SK-N-SH treated with all-trans-retinoic acid at 6 μM for 48 hours (cell line): ENCODE measurements at regions not wholly inside any gene's neighbourhood (a gene's known extent, or its start where the extent isn't known, plus 50 kb on each side); places are given as distances from the start of the nearest gene placed in this dataset.

ENCODE experiments used
- ATAC-seq: fragments of 200-7000 bp; cut with Tn5 transposase; 3 replicates; pipeline ENCODE4 v1.9.1; 2020; ENCODE audit warnings: mild to moderate bottlenecking, moderate library complexity
- ARNTL ChIP-seq: fragments of 450-650 bp; formaldehyde crosslinking; IDR thresholded peaks from 2 replicates; pipeline ENCODE4 v1.5.0; 2020; ENCODE audit warnings: low read depth, mild to moderate bottlenecking, moderate library complexity, borderline replicate concordance
- BACH2 ChIP-seq: fragments of 250-450 bp; sonication (Bioruptor Pico); IDR thresholded peaks from 2 replicates; pipeline ENCODE4 v1.9.0; 2021; ENCODE audit warnings: mild to moderate bottlenecking, borderline replicate concordance
- CSDC2 ChIP-seq: fragments of 250-450 bp; sonication (Bioruptor Pico); IDR thresholded peaks from 2 replicates; pipeline ENCODE4 v1.5.0; 2020; ENCODE audit warnings: mild to moderate bottlenecking, moderate library complexity
- ESRRG ChIP-seq: fragments of 250-450 bp; sonication (Bioruptor Pico); IDR thresholded peaks from 2 replicates; pipeline ENCODE4 v1.6.1; 2021; ENCODE audit warnings: mild to moderate bottlenecking
- GLIS3 ChIP-seq: fragments of 250-450 bp; sonication (Bioruptor Pico); IDR thresholded peaks from 2 replicates; pipeline ENCODE4 v1.5.0; 2020; ENCODE audit warnings: mild to moderate bottlenecking, moderate library complexity
- ISL1 ChIP-seq: fragments of 250-450 bp; sonication (Bioruptor Pico); IDR thresholded peaks from 2 replicates; pipeline ENCODE4 v2.1.2; 2022; ENCODE audit warnings: mild to moderate bottlenecking, moderate library complexity
- OSR1 ChIP-seq: fragments of 250-450 bp; sonication (Bioruptor Pico); IDR thresholded peaks from 2 replicates; pipeline ENCODE4 v1.8.0; 2022; ENCODE audit warnings: moderate library complexity, mild to moderate bottlenecking, inconsistent platforms
- PPARA ChIP-seq: fragments of 250-450 bp; sonication (Bioruptor Pico); IDR thresholded peaks from 2 replicates; pipeline ENCODE4 v1.5.0; 2020; ENCODE audit warnings: mild to moderate bottlenecking, borderline replicate concordance
- RARB ChIP-seq: fragments of 250-450 bp; sonication (Bioruptor Pico); IDR thresholded peaks from 2 replicates; pipeline ENCODE4 v1.8.0; 2021; ENCODE audit warnings: mild to moderate bottlenecking, moderate library complexity
- SNAI2 ChIP-seq: fragments of 250-450 bp; sonication (Bioruptor Pico); IDR thresholded peaks from 2 replicates; pipeline ENCODE4 v1.5.0; 2020; ENCODE audit warnings: mild to moderate bottlenecking, moderate library complexity
- TCF4 ChIP-seq: fragments of 250-450 bp; sonication (Bioruptor Pico); IDR thresholded peaks from 2 replicates; pipeline ENCODE4 v1.8.0; 2021; ENCODE audit warnings: mild to moderate bottlenecking, moderate library complexity, borderline replicate concordance
- TOX ChIP-seq: fragments of 250-450 bp; sonication (Bioruptor Pico); IDR thresholded peaks from 2 replicates; pipeline ENCODE4 v1.8.0; 2021; ENCODE audit warnings: mild to moderate bottlenecking, moderate library complexity, borderline replicate concordance
- ZC3H10 ChIP-seq: fragments of 250-450 bp; sonication (Bioruptor Pico); IDR thresholded peaks from 2 replicates; pipeline ENCODE4 v1.5.1; 2021; ENCODE audit warnings: mild to moderate bottlenecking, moderate library complexity
- ZFP3 ChIP-seq: fragments of 250-450 bp; sonication (Bioruptor Pico); IDR thresholded peaks from 2 replicates; pipeline ENCODE4 v1.5.0; 2020; ENCODE audit warnings: mild to moderate bottlenecking, moderate library complexity
- ZFP30 ChIP-seq: fragments of 450-650 bp; formaldehyde crosslinking; IDR thresholded peaks from 2 replicates; pipeline ENCODE4 v1.5.0; 2022; ENCODE audit warnings: mild to moderate bottlenecking, moderate library complexity
- ZNF70 ChIP-seq: fragments of 450-650 bp; formaldehyde crosslinking; IDR thresholded peaks from 2 replicates; pipeline ENCODE4 v1.5.0; 2020; ENCODE audit warnings: mild to moderate bottlenecking, moderate library complexity
- ZNF8 ChIP-seq: fragments of 450-650 bp; formaldehyde crosslinking; IDR thresholded peaks from 2 replicates; pipeline ENCODE4 v1.5.0; 2020; ENCODE audit warnings: mild to moderate bottlenecking, moderate library complexity
- TF ChIP-seq, protein P1 (sequence below): fragments of 250-450 bp; sonication (Bioruptor Pico); IDR thresholded peaks from 2 replicates; pipeline ENCODE4 v1.5.0; 2020; ENCODE audit warnings: mild to moderate bottlenecking, moderate library complexity
- TF ChIP-seq, protein P2 (sequence below): fragments of 250-450 bp; sonication (Bioruptor Pico); IDR thresholded peaks from 2 replicates; pipeline ENCODE4 v1.5.1; 2021; ENCODE audit warnings: mild to moderate bottlenecking, moderate library complexity
- TF ChIP-seq, protein P3 (sequence below): fragments of 250-450 bp; sonication (Bioruptor Pico); IDR thresholded peaks from 2 replicates; pipeline ENCODE4 v1.8.0; 2020; ENCODE audit warnings: mild to moderate bottlenecking, moderate library complexity, borderline replicate concordance
- TF ChIP-seq, protein P4 (sequence below): fragments of 250-450 bp; sonication (Bioruptor Pico); IDR thresholded peaks from 2 replicates; pipeline ENCODE4 v1.5.1; 2020; ENCODE audit warnings: low read depth, mild to moderate bottlenecking, moderate library complexity

DNA sequence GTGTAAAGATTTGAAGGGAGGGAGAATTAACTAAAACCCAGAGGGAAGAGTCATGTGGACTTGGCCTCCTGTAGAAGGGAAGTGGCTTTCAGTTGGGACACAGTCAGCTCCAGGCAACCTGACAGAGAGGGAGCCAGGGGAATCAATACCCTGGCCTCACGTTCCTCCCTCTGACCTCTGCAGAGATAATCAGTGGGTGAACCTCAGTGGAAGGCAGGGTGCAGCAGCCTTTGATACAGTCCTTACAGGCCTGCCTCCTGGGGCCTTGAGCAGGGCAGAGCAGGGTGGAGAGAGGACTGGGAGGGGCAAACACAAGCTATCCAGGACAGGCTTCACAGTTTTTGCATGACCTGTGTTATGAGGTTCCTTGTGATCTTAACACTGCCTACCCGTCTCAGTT, 61.9 kb upstream of the GPBP1 start:
- TF ChIP-seq ZFP3 (CRISPR knock-in tag) (no peak), ZFP30 (CRISPR knock-in tag) (no peak), OSR1 (CRISPR knock-in tag) (no peak), ISL1 (no peak), ESRRG (CRISPR knock-in tag) (no peak), ZNF8 (CRISPR knock-in tag) (no peak), ZC3H10 (CRISPR knock-in tag) (no peak), ZNF70 (CRISPR knock-in tag) (no peak), RARB (no peak), GLIS3 (CRISPR knock-in tag) (no peak), PPARA (no peak)
- TF ChIP-seq, protein P1, sequence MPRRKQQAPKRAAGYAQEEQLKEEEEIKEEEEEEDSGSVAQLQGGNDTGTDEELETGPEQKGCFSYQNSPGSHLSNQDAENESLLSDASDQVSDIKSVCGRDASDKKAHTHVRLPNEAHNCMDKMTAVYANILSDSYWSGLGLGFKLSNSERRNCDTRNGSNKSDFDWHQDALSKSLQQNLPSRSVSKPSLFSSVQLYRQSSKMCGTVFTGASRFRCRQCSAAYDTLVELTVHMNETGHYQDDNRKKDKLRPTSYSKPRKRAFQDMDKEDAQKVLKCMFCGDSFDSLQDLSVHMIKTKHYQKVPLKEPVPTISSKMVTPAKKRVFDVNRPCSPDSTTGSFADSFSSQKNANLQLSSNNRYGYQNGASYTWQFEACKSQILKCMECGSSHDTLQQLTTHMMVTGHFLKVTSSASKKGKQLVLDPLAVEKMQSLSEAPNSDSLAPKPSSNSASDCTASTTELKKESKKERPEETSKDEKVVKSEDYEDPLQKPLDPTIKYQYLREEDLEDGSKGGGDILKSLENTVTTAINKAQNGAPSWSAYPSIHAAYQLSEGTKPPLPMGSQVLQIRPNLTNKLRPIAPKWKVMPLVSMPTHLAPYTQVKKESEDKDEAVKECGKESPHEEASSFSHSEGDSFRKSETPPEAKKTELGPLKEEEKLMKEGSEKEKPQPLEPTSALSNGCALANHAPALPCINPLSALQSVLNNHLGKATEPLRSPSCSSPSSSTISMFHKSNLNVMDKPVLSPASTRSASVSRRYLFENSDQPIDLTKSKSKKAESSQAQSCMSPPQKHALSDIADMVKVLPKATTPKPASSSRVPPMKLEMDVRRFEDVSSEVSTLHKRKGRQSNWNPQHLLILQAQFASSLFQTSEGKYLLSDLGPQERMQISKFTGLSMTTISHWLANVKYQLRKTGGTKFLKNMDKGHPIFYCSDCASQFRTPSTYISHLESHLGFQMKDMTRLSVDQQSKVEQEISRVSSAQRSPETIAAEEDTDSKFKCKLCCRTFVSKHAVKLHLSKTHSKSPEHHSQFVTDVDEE (CRISPR knock-in tag), result no peak
- TF ChIP-seq, protein P2, sequence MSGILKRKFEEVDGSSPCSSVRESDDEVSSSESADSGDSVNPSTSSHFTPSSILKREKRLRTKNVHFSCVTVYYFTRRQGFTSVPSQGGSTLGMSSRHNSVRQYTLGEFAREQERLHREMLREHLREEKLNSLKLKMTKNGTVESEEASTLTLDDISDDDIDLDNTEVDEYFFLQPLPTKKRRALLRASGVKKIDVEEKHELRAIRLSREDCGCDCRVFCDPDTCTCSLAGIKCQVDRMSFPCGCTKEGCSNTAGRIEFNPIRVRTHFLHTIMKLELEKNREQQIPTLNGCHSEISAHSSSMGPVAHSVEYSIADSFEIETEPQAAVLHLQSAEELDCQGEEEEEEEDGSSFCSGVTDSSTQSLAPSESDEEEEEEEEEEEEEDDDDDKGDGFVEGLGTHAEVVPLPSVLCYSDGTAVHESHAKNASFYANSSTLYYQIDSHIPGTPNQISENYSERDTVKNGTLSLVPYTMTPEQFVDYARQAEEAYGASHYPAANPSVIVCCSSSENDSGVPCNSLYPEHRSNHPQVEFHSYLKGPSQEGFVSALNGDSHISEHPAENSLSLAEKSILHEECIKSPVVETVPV (CRISPR knock-in tag), result no peak
- no peak for ATAC-seq

DNA sequence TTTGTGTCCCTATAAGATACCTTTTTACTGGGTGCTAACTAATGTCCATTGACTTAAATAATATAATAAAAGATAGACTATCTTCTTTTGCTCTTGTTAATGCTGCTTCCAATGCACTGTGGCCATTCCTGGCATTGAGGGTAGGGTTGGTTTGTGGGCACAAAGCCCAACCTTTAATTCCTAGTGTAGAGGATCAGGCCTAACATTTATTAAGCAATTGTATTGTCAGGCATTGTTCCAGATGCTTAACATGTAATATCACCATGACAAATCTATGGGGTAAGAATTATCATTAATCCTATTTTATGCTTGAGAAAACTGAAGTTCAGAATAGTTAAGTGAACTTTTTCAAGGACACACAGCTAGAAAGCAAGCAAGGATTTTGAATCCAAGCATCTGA, 60.4 kb upstream of the GPBP1 start:
- no peak for ATAC-seq
- TF ChIP-seq ZC3H10 (CRISPR knock-in tag) (no peak), SNAI2 (no peak), TCF4 (CRISPR knock-in tag) (no peak), PPARA (no peak), RARB (no peak), ZNF8 (CRISPR knock-in tag) (no peak)
- TF ChIP-seq, protein P3, sequence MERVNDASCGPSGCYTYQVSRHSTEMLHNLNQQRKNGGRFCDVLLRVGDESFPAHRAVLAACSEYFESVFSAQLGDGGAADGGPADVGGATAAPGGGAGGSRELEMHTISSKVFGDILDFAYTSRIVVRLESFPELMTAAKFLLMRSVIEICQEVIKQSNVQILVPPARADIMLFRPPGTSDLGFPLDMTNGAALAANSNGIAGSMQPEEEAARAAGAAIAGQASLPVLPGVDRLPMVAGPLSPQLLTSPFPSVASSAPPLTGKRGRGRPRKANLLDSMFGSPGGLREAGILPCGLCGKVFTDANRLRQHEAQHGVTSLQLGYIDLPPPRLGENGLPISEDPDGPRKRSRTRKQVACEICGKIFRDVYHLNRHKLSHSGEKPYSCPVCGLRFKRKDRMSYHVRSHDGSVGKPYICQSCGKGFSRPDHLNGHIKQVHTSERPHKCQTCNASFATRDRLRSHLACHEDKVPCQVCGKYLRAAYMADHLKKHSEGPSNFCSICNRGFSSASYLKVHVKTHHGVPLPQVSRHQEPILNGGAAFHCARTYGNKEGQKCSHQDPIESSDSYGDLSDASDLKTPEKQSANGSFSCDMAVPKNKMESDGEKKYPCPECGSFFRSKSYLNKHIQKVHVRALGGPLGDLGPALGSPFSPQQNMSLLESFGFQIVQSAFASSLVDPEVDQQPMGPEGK (CRISPR knock-in tag), result no peak

DNA sequence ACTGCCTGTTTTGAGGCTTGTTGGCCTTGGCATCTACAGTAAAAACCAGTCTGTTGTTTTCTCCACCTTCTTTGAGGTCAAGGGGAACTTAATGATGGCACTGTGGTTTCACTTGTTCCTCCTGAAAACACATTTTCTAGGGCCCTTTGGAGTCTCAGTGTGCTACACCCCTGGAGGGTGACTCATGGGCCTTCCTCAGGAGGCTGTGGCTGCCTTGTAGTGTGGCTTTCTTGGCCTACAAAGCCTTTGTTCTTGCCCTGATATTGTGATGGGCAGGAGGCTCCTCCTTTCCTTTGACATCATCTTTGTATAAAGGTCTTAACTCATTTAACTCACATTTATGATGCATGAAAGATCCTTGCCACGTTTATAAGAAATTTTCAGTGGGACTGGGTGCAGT, 56.3 kb upstream of the GPBP1 start:
- no peak for TF ChIP-seq SNAI2
- TF ChIP-seq ESRRG (CRISPR knock-in tag), result no peak
- TF ChIP-seq, protein P2 (CRISPR knock-in tag), result no peak
- TF ChIP-seq BACH2 (CRISPR knock-in tag), result no peak
- TF ChIP-seq, protein P3 (CRISPR knock-in tag), result no peak
- no peak for TF ChIP-seq TCF4 (CRISPR knock-in tag)
- no peak for TF ChIP-seq TOX (CRISPR knock-in tag)
- no peak for TF ChIP-seq PPARA
- no peak for TF ChIP-seq ISL1
- TF ChIP-seq ARNTL (CRISPR knock-in tag), result no peak
- no peak for TF ChIP-seq ZFP30 (CRISPR knock-in tag)
- ATAC-seq, result no peak

DNA sequence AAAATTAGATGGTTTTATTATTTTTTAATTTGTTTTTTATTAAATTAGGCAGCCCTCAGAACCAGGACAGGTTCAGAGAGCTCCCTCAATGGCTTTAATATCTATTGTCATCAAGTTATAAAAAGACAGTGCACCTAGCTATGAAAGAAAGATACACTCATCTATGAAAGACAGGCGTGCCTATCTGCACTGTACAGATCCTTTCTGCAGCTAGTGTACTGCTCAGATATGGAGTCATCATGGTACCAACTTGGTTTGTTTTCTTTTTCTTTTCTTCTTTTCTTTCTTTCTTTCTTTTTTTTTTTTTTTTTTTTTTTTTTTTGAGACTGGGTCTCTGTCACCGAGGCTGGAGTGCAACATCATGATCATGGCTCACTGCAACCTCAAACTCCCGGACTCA, 54.8 kb upstream of the GPBP1 start:
- no peak for ATAC-seq
- TF ChIP-seq TOX (CRISPR knock-in tag), result no peak
- TF ChIP-seq BACH2 (CRISPR knock-in tag), result no peak
- TF ChIP-seq CSDC2 (CRISPR knock-in tag), result no peak
- no peak for TF ChIP-seq TCF4 (CRISPR knock-in tag)
- TF ChIP-seq, protein P4, sequence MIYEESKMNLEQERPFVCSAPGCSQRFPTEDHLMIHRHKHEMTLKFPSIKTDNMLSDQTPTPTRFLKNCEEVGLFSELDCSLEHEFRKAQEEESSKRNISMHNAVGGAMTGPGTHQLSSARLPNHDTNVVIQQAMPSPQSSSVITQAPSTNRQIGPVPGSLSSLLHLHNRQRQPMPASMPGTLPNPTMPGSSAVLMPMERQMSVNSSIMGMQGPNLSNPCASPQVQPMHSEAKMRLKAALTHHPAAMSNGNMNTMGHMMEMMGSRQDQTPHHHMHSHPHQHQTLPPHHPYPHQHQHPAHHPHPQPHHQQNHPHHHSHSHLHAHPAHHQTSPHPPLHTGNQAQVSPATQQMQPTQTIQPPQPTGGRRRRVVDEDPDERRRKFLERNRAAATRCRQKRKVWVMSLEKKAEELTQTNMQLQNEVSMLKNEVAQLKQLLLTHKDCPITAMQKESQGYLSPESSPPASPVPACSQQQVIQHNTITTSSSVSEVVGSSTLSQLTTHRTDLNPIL (CRISPR knock-in tag), result no peak
- TF ChIP-seq, all 23 proteins: peak for 0
